ENCODE measurements at regions not wholly inside any gene's neighbourhood (a gene's known extent, or its start where the extent isn't known, plus 50 kb on each side); places are given as distances from the start of the nearest gene placed in this dataset.
"Not testable (repeated sequence)": the region's sequence is repeated elsewhere in the genome, so short reads cannot be mapped to it uniquely, and the experiment has no call there.

DNA sequence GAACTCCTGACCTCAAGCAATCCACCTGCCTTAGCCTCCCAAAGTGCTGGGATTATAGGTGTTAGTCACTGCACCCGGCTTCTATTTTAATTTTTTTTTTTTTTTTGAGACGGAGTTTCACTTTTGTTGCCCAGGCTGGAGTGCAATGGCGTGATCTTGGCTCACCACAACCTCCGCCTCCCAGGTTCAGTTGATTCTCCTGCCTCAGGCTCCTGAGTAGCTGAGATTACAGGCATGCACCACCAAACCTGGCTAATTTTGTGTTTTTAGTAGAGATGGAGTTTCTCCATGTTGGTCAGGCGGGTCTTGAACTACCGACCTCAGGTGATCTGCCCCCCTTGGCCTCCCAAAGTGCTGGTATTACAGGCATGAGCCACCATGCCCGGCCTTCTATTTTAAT, 149.1 kb downstream of the MYCN start:
- TF ChIP-seq CTCF, EP300, POLR2AphosphoS5, POLR2A (IDR thresholded peaks at IDR 0.05): not testable (repeated sequence)

Data from sigmoid colon (tissue), 4 donors.